Upper lobe of left lung (tissue), 4 donors: ENCODE measurements at regions not wholly inside any gene's neighbourhood (a gene's known extent, or its start where the extent isn't known, plus 50 kb on each side); places are given as distances from the start of the nearest gene placed in this dataset.

Experiments
- CTCF ChIP-seq, 6 experiments: fragments of 450-650 bp in 4 of 6; fragments of 200-600 bp in 2 of 6; sonication (generic) in 2 of 6; IDR thresholded peaks; one replicate each; pipeline ENCODE4 v1.5.1; 2016 to 2019; ENCODE audit warnings: antibody characterized with exemption in 6 of 6
- POLR2A ChIP-seq, 4 donors: fragments of 450-650 bp; IDR thresholded peaks; one replicate each; pipeline ENCODE4 v1.5.1; 2016 to 2017; ENCODE audit warnings: antibody characterized with exemption in 4 of 4, mild to moderate bottlenecking in 2 of 4

GRCh38 chr6:21666853-21667681 lies 73.5 kb downstream of the SOX4 start:
- no peak for TF ChIP-seq CTCF (IDR thresholded peaks at IDR 0.05)
- TF ChIP-seq POLR2A (IDR thresholded peaks at IDR 0.05), result no peak
